Endothelial cell of umbilical vein (primary cell): ENCODE measurements at regions not wholly inside any gene's neighbourhood (a gene's known extent, or its start where the extent isn't known, plus 50 kb on each side); places are given as distances from the start of the nearest gene placed in this dataset.

Experiments
- EZH2 ChIP-seq: IDR thresholded peaks from 2 replicates; pipeline ENCODE4 v1.6.1; 2012; ENCODE audit warnings: borderline replicate concordance, low read depth, mild to moderate bottlenecking, moderate library complexity, low read length, inconsistent platforms; ENCODE audit not compliant: severe bottlenecking
- FOS ChIP-seq: IDR thresholded peaks from 2 replicates; pipeline ENCODE4 v1.6.1; 2011; ENCODE audit warnings: mild to moderate bottlenecking, low read length, moderate library complexity, borderline replicate concordance; ENCODE audit not compliant: insufficient read depth
- GATA2 ChIP-seq: IDR thresholded peaks from 2 replicates; pipeline ENCODE4 v1.7.0; 2011; ENCODE audit warnings: low read depth, mild to moderate bottlenecking, moderate library complexity, mixed read lengths, low read length; ENCODE audit not compliant: insufficient read length, insufficient read depth
- JUN ChIP-seq: IDR thresholded peaks from 2 replicates; pipeline ENCODE4 v1.6.1; 2011; ENCODE audit warnings: borderline replicate concordance, low read depth; ENCODE audit not compliant: insufficient read length, insufficient read depth
- MAX ChIP-seq: IDR thresholded peaks from 2 replicates; pipeline ENCODE4 v1.6.1; 2011; ENCODE audit not compliant: insufficient read depth, insufficient read length
- POLR2A ChIP-seq: IDR thresholded peaks from 2 replicates; pipeline ENCODE4 v1.6.1; 2012; ENCODE audit warnings: low read depth, mild to moderate bottlenecking, control low read depth, low read length
- POLR2AphosphoS5 ChIP-seq: IDR thresholded peaks from 2 replicates; pipeline ENCODE4 v1.6.1; 2012; ENCODE audit warnings: low read depth, mild to moderate bottlenecking, control low read depth, low read length, moderate library complexity; ENCODE audit not compliant: insufficient read depth
- TF ChIP-seq, protein P1 (sequence below), 2 donors: IDR thresholded peaks; 1 replicate in 1 of 2; 2 replicates in 1 of 2; pipeline ENCODE4 v1.5.1; 2011; ENCODE audit warnings: low read length in 2 of 2, mild to moderate bottlenecking in 2 of 2, moderate library complexity in 2 of 2, control low read depth in 1 of 2, inconsistent platforms in 1 of 2, low read depth in 1 of 2; ENCODE audit not compliant: insufficient read depth in 1 of 2; ENCODE audit errors: extremely low read depth in 1 of 2

DNA sequence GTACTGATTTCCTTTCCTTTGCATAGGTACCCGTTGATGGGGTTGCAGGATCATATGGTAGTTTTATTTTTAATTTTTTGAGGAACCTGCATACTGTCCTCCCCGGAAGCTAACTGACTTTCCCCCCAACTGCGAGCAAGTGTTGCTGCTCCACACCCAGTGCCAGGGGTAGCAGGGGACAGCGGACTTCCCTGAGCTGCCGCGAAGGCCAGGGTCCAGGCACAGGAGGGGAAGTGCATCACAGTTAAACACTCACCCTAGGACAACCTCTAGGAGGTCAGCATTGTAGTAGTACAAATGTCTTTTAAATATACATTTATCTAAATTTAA lies 201.7 kb downstream of the NPIPB11 start:
- no peak for TF ChIP-seq POLR2AphosphoS5
- TF ChIP-seq, protein P1, sequence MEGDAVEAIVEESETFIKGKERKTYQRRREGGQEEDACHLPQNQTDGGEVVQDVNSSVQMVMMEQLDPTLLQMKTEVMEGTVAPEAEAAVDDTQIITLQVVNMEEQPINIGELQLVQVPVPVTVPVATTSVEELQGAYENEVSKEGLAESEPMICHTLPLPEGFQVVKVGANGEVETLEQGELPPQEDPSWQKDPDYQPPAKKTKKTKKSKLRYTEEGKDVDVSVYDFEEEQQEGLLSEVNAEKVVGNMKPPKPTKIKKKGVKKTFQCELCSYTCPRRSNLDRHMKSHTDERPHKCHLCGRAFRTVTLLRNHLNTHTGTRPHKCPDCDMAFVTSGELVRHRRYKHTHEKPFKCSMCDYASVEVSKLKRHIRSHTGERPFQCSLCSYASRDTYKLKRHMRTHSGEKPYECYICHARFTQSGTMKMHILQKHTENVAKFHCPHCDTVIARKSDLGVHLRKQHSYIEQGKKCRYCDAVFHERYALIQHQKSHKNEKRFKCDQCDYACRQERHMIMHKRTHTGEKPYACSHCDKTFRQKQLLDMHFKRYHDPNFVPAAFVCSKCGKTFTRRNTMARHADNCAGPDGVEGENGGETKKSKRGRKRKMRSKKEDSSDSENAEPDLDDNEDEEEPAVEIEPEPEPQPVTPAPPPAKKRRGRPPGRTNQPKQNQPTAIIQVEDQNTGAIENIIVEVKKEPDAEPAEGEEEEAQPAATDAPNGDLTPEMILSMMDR (IDR thresholded peaks at IDR 0.05; ENCODE audit: extremely low read depth in 1 of 2, insufficient read depth in 1 of 2, low read depth in 1 of 2, low read length in 2 of 2), result no peak
- TF ChIP-seq POLR2A, result no peak
- TF ChIP-seq GATA2, result no peak
- no peak for TF ChIP-seq FOS
- TF ChIP-seq JUN, result no peak
- TF ChIP-seq EZH2, result no peak
- no peak for TF ChIP-seq MAX
